ENCODE measurements at regions not wholly inside any gene's neighbourhood (a gene's known extent, or its start where the extent isn't known, plus 50 kb on each side); places are given as distances from the start of the nearest gene placed in this dataset.
"Not testable (repeated sequence)": the region's sequence is repeated elsewhere in the genome, so short reads cannot be mapped to it uniquely, and the experiment has no call there.

- Mint-ChIP-seq H3K9me3 (ENCODE audit: low read depth) (no peaks in the 10 kb centered on the region), H3K27me3 (peaks cover 2% of the 10 kb centered on the region), H3K4me1 (ENCODE audit: low read depth) (peaks cover 1% of the 10 kb centered on the region), H3K27ac (no peak overlapping the region), H3K4me3 (no peak overlapping the region), H3K36me3 (no peaks in the 10 kb centered on the region)
Observed at GRCh38 chr10:3573498-3573897, 211.5 kb downstream of the KLF6 start.

GRCh38 chr10:3571310-3571825 is 213.6 kb downstream of the KLF6 start:
- H3K4me1 Mint-ChIP-seq (ENCODE audit: low read depth), result peaks cover 9% of the 10 kb centered on the region
- H3K36me3 Mint-ChIP-seq, result peaks cover 2% of the 10 kb centered on the region
- H3K27ac Mint-ChIP-seq, result no peak overlapping the region
- H3K9me3 Mint-ChIP-seq (ENCODE audit: low read depth), result no peaks in the 10 kb centered on the region
- peaks cover 2% of the 10 kb centered on the region for H3K27me3 Mint-ChIP-seq
- no peak overlapping the region for H3K4me3 Mint-ChIP-seq

- no peaks in the 10 kb centered on the region for H3K9me3 Mint-ChIP-seq (ENCODE audit: low read depth)
- no peak overlapping the region for H3K27ac Mint-ChIP-seq
- H3K4me1 Mint-ChIP-seq (ENCODE audit: low read depth), result peaks cover 9% of the 10 kb centered on the region
- peaks cover 2% of the 10 kb centered on the region for H3K27me3 Mint-ChIP-seq
- H3K4me3 Mint-ChIP-seq, result no peak overlapping the region
- H3K36me3 Mint-ChIP-seq, result peaks cover 2% of the 10 kb centered on the region
Observed at GRCh38 chr10:3570855-3571266, 214.1 kb downstream of the KLF6 start.

- Mint-ChIP-seq H3K27ac (no peak overlapping the region), H3K4me3 (no peak overlapping the region), H3K27me3 (no peaks in the 10 kb centered on the region), H3K4me1 (ENCODE audit: low read depth) (peaks cover 9% of the 10 kb centered on the region), H3K36me3 (peaks cover 4% of the 10 kb centered on the region), H3K9me3 (ENCODE audit: low read depth) (no peaks in the 10 kb centered on the region)
Observed at GRCh38 chr10:3570131-3570729, 214.8 kb downstream of the KLF6 start.

- Mint-ChIP-seq H3K27me3 (no peaks in the 10 kb centered on the region), H3K36me3 (peaks cover 4% of the 10 kb centered on the region), H3K9me3 (ENCODE audit: low read depth) (no peaks in the 10 kb centered on the region), H3K27ac (no peak overlapping the region), H3K4me1 (ENCODE audit: low read depth) (peaks cover 9% of the 10 kb centered on the region), H3K4me3 (no peak overlapping the region)
Observed at GRCh38 chr10:3568983-3569382, 216.0 kb downstream of the KLF6 start.

- no peaks in the 10 kb centered on the region for H3K9me3 Mint-ChIP-seq (ENCODE audit: low read depth)
- no peaks in the 10 kb centered on the region for H3K27me3 Mint-ChIP-seq
- H3K4me1 Mint-ChIP-seq (ENCODE audit: low read depth), result peaks cover 12% of the 10 kb centered on the region
- no peak overlapping the region for H3K27ac Mint-ChIP-seq
- H3K36me3 Mint-ChIP-seq, result peaks cover 4% of the 10 kb centered on the region
- no peak overlapping the region for H3K4me3 Mint-ChIP-seq
Observed at GRCh38 chr10:3568392-3568791, 216.6 kb downstream of the KLF6 start.

GRCh38 chr10:3567291-3567963 is 217.6 kb downstream of the KLF6 start:
- H3K36me3 Mint-ChIP-seq, result peaks cover 4% of the 10 kb centered on the region
- no peaks in the 10 kb centered on the region for H3K9me3 Mint-ChIP-seq (ENCODE audit: low read depth)
- peaks cover 16% of the 10 kb centered on the region for H3K4me1 Mint-ChIP-seq (ENCODE audit: low read depth)
- H3K27me3 Mint-ChIP-seq, result no peaks in the 10 kb centered on the region
- no peak overlapping the region for H3K27ac Mint-ChIP-seq
- no peak overlapping the region for H3K4me3 Mint-ChIP-seq

- H3K36me3 Mint-ChIP-seq, result peaks cover 4% of the 10 kb centered on the region
- no peak overlapping the region for H3K4me3 Mint-ChIP-seq
- no peak overlapping the region for H3K27ac Mint-ChIP-seq
- H3K4me1 Mint-ChIP-seq (ENCODE audit: low read depth), result peaks cover 16% of the 10 kb centered on the region
- no peaks in the 10 kb centered on the region for H3K27me3 Mint-ChIP-seq
- no peaks in the 10 kb centered on the region for H3K9me3 Mint-ChIP-seq (ENCODE audit: low read depth)
Observed at GRCh38 chr10:3566627-3567026, 218.4 kb downstream of the KLF6 start.

GRCh38 chr10:3564346-3565002 is 220.5 kb downstream of the KLF6 start:
- Mint-ChIP-seq H3K4me3 (no peak overlapping the region), H3K27me3 (no peaks in the 10 kb centered on the region), H3K27ac (no peak overlapping the region), H3K4me1 (ENCODE audit: low read depth) (peaks cover 16% of the 10 kb centered on the region), H3K9me3 (ENCODE audit: low read depth) (no peaks in the 10 kb centered on the region), H3K36me3 (peaks cover 4% of the 10 kb centered on the region)

GRCh38 chr10:3563298-3563697 is 221.7 kb downstream of the KLF6 start:
- no peak overlapping the region for H3K4me3 Mint-ChIP-seq
- peaks cover 2% of the 10 kb centered on the region for H3K27me3 Mint-ChIP-seq
- H3K4me1 Mint-ChIP-seq (ENCODE audit: low read depth), result peaks cover 14% of the 10 kb centered on the region
- H3K36me3 Mint-ChIP-seq, result peaks cover 4% of the 10 kb centered on the region
- peak overlapping the region; percentile 17 for H3K27ac Mint-ChIP-seq
- no peaks in the 10 kb centered on the region for H3K9me3 Mint-ChIP-seq (ENCODE audit: low read depth)

- not testable (repeated sequence) for H3K27me3 Mint-ChIP-seq; H3K4me1 Mint-ChIP-seq (ENCODE audit: low read depth); H3K27ac Mint-ChIP-seq; H3K36me3 Mint-ChIP-seq; H3K4me3 Mint-ChIP-seq; H3K9me3 Mint-ChIP-seq (ENCODE audit: low read depth)
Observed at GRCh38 chr10:3560628-3561027, 224.4 kb downstream of the KLF6 start.

GRCh38 chr10:3559527-3559926 is 225.5 kb downstream of the KLF6 start:
- H3K4me1 Mint-ChIP-seq (ENCODE audit: low read depth), result peaks cover 12% of the 10 kb centered on the region
- no peaks in the 10 kb centered on the region for H3K9me3 Mint-ChIP-seq (ENCODE audit: low read depth)
- no peaks in the 10 kb centered on the region for H3K36me3 Mint-ChIP-seq
- H3K27me3 Mint-ChIP-seq, result peaks cover 2% of the 10 kb centered on the region
- H3K4me3 Mint-ChIP-seq, result no peak overlapping the region
- H3K27ac Mint-ChIP-seq, result no peak overlapping the region

GRCh38 chr10:3559011-3559410 is 226.0 kb downstream of the KLF6 start:
- no peak overlapping the region for H3K27ac Mint-ChIP-seq
- H3K36me3 Mint-ChIP-seq, result no peaks in the 10 kb centered on the region
- H3K9me3 Mint-ChIP-seq (ENCODE audit: low read depth), result no peaks in the 10 kb centered on the region
- no peak overlapping the region for H3K4me3 Mint-ChIP-seq
- peaks cover 18% of the 10 kb centered on the region for H3K4me1 Mint-ChIP-seq (ENCODE audit: low read depth)
- peaks cover 2% of the 10 kb centered on the region for H3K27me3 Mint-ChIP-seq

- H3K9me3 Mint-ChIP-seq (ENCODE audit: low read depth); H3K36me3 Mint-ChIP-seq; H3K27me3 Mint-ChIP-seq; H3K27ac Mint-ChIP-seq; H3K4me3 Mint-ChIP-seq: not testable (repeated sequence)
- H3K4me1 Mint-ChIP-seq (ENCODE audit: low read depth), result peaks cover 11% of the 10 kb centered on the region
Observed at GRCh38 chr10:3556191-3557017, 228.6 kb downstream of the KLF6 start.

- Mint-ChIP-seq H3K36me3 (no peaks in the 10 kb centered on the region), H3K4me3 (peak overlapping the region; percentile 46), H3K9me3 (ENCODE audit: low read depth) (no peaks in the 10 kb centered on the region), H3K27me3 (peaks cover 2% of the 10 kb centered on the region), H3K27ac (peak overlapping the region; percentile 59), H3K4me1 (ENCODE audit: low read depth) (peaks cover 11% of the 10 kb centered on the region)
Observed at GRCh38 chr10:3554121-3554522, 230.9 kb downstream of the KLF6 start.

Data from activated naive CD8-positive, alpha-beta T cell (primary cell).